22Rv1 (cell line): ENCODE measurements at regions not wholly inside any gene's neighbourhood (a gene's known extent, or its start where the extent isn't known, plus 50 kb on each side); places are given as distances from the start of the nearest gene placed in this dataset.

Experiments
- H3K27ac ChIP-seq: fragments of 450-650 bp; 2 replicates; pipeline ENCODE4 v1.5.1; 2017
- CTCF ChIP-seq: fragments of 450-650 bp; IDR thresholded peaks from 2 replicates; pipeline ENCODE4 v1.5.1; 2017; ENCODE audit warnings: mild to moderate bottlenecking
- ZFX ChIP-seq: fragments of 450-650 bp; IDR thresholded peaks from 2 replicates; pipeline ENCODE4 v1.6.1; 2017; ENCODE audit warnings: antibody characterized with exemption, borderline replicate concordance

GRCh38 chr4:17273047-17273446 is 238.8 kb downstream of the QDPR start:
- TF ChIP-seq CTCF (no peak), ZFX (no peak)
- H3K27ac ChIP-seq, result no peak overlapping the region

- no peak for TF ChIP-seq ZFX
- no peak for TF ChIP-seq CTCF
- no peak overlapping the region for H3K27ac ChIP-seq
Observed at GRCh38 chr4:17272154-17272553, 239.7 kb downstream of the QDPR start.

- no peak overlapping the region for H3K27ac ChIP-seq
- TF ChIP-seq CTCF (no peak), ZFX (no peak)
Observed at GRCh38 chr4:17265653-17266052, 246.2 kb downstream of the QDPR start.

- TF ChIP-seq CTCF, result no peak
- H3K27ac ChIP-seq, result no peak overlapping the region
Observed at GRCh38 chr4:17265139-17265538, 246.8 kb downstream of the QDPR start.

- TF ChIP-seq CTCF, result no peak
- no peak for TF ChIP-seq ZFX
- H3K27ac ChIP-seq, result no peak overlapping the region
Observed at GRCh38 chr4:17260166-17260907, 251.6 kb downstream of the QDPR start.

GRCh38 chr4:17258106-17258505 is 253.8 kb downstream of the QDPR start:
- TF ChIP-seq ZFX (no peak), CTCF (no peak)
- H3K27ac ChIP-seq, result no peak overlapping the region

GRCh38 chr4:17252131-17252530 is 259.8 kb downstream of the QDPR start:
- TF ChIP-seq ZFX (no peak), CTCF (no peak)
- H3K27ac ChIP-seq, result no peak overlapping the region
